DND-41 (cell line): ENCODE measurements at regions not wholly inside any gene's neighbourhood (a gene's known extent, or its start where the extent isn't known, plus 50 kb on each side); places are given as distances from the start of the nearest gene placed in this dataset.

Experiments
- EZH2 ChIP-seq: IDR thresholded peaks from 3 replicates; pipeline ENCODE4 v1.6.1; 2012; ENCODE audit warnings: borderline replicate concordance, low read depth, mild to moderate bottlenecking, moderate library complexity, low read length, inconsistent platforms; ENCODE audit not compliant: severe bottlenecking
- TF ChIP-seq, protein P1 (sequence below): IDR thresholded peaks from 2 replicates; pipeline ENCODE4 v1.5.1; 2012; ENCODE audit warnings: borderline replicate concordance, low read length, moderate library complexity, mild to moderate bottlenecking; ENCODE audit not compliant: poor library complexity, severe bottlenecking; ENCODE audit errors: extremely low read depth

DNA sequence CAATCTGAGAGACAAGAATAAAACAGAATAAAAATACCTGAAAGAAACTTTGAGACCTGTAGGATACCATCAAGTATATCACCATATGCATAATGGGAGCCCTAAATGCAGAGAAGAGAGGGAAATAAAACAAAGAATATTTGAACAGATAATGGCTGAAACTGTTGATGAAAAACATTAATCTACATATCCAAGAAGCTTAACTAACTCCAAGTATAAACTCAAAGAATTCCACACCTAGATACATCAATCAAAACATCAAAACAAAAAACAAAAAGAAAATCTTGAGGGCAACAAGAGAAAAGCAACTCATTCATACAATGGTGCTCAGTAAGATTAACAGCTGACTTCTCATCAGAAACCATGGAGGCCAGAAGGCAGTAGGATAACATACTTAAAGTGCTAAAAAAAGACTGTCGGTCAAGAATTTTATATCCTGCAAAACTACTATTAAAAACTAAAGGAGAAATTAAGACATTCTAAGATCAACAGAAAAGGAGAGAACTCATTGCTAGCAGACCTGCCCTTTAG, 101.6 kb downstream of the FOXD1 start:
- TF ChIP-seq, protein P1, sequence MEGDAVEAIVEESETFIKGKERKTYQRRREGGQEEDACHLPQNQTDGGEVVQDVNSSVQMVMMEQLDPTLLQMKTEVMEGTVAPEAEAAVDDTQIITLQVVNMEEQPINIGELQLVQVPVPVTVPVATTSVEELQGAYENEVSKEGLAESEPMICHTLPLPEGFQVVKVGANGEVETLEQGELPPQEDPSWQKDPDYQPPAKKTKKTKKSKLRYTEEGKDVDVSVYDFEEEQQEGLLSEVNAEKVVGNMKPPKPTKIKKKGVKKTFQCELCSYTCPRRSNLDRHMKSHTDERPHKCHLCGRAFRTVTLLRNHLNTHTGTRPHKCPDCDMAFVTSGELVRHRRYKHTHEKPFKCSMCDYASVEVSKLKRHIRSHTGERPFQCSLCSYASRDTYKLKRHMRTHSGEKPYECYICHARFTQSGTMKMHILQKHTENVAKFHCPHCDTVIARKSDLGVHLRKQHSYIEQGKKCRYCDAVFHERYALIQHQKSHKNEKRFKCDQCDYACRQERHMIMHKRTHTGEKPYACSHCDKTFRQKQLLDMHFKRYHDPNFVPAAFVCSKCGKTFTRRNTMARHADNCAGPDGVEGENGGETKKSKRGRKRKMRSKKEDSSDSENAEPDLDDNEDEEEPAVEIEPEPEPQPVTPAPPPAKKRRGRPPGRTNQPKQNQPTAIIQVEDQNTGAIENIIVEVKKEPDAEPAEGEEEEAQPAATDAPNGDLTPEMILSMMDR: no peak
- TF ChIP-seq EZH2: no peak
